Suprapubic skin (tissue), 4 donors: ENCODE measurements at regions not wholly inside any gene's neighbourhood (a gene's known extent, or its start where the extent isn't known, plus 50 kb on each side); places are given as distances from the start of the nearest gene placed in this dataset.
A peak's percentile ranks its signal among the peaks of the same experiment; 100 is the strongest.
"Not testable (repeated sequence)": the region's sequence is repeated elsewhere in the genome, so short reads cannot be mapped to it uniquely, and the experiment has no call there.

Experiments used
- DNase-seq, 2 donors: peaks; one replicate each; pipeline ENCODE4 v3.0.0-alpha.2; 2019; ENCODE audit warnings: low spot score in 2 of 2
- H3K27ac ChIP-seq: fragments of 200-600 bp; sonication (generic); one replicate; pipeline ENCODE4 v1.5.1; 2019
- H3K27me3 ChIP-seq: fragments of 200-600 bp; sonication (generic); one replicate; pipeline ENCODE4 v1.5.1; 2019
- H3K36me3 ChIP-seq: fragments of 200-600 bp; sonication (generic); one replicate; pipeline ENCODE4 v1.5.1; 2019
- H3K4me1 ChIP-seq: fragments of 200-600 bp; sonication (generic); one replicate; pipeline ENCODE4 v1.5.1; 2019
- H3K4me3 ChIP-seq: fragments of 200-600 bp; sonication (generic); one replicate; pipeline ENCODE4 v1.5.1; 2019; ENCODE audit warnings: mild to moderate bottlenecking
- H3K9me3 ChIP-seq: fragments of 200-600 bp; sonication (generic); one replicate; pipeline ENCODE4 v1.5.1; 2019
- EP300 ChIP-seq: sonication (generic); formaldehyde crosslinking; IDR thresholded peaks from one replicate; pipeline ENCODE4 v1.6.1; 2017; ENCODE audit warnings: antibody characterized with exemption
- POLR2A ChIP-seq, 2 donors: fragments of 450-650 bp; IDR thresholded peaks; one replicate each; pipeline ENCODE4 v1.6.1; 2017; ENCODE audit warnings: antibody characterized with exemption in 2 of 2, mild to moderate bottlenecking in 2 of 2, moderate library complexity in 2 of 2
- POLR2AphosphoS5 ChIP-seq, 3 donors: sonication (generic); formaldehyde crosslinking; IDR thresholded peaks; one replicate each; pipeline ENCODE4 v1.6.1; 2017; ENCODE audit warnings: antibody characterized with exemption in 3 of 3
- WGBS: methylation state at CpG from one replicate; pipeline ENCODE4 v1.1.5; 2018; 5-methylcytosine and 5-hydroxymethylcytosine counted together
- TF ChIP-seq, protein P1 (sequence below), 2 donors: fragments of 200-600 bp in 1 of 2; fragments of 450-650 bp in 1 of 2; sonication (generic) in 1 of 2; IDR thresholded peaks; one replicate each; pipeline ENCODE4 v1.5.1; 2016 to 2019; ENCODE audit warnings: antibody characterized with exemption in 2 of 2, mild to moderate bottlenecking in 1 of 2, moderate library complexity in 1 of 2

- peaks cover 12% of the 10 kb centered on the region for H3K9me3 ChIP-seq
- H3K27ac ChIP-seq: no peak overlapping the region
- no peaks in the 10 kb centered on the region for H3K27me3 ChIP-seq
- TF ChIP-seq, protein P1, sequence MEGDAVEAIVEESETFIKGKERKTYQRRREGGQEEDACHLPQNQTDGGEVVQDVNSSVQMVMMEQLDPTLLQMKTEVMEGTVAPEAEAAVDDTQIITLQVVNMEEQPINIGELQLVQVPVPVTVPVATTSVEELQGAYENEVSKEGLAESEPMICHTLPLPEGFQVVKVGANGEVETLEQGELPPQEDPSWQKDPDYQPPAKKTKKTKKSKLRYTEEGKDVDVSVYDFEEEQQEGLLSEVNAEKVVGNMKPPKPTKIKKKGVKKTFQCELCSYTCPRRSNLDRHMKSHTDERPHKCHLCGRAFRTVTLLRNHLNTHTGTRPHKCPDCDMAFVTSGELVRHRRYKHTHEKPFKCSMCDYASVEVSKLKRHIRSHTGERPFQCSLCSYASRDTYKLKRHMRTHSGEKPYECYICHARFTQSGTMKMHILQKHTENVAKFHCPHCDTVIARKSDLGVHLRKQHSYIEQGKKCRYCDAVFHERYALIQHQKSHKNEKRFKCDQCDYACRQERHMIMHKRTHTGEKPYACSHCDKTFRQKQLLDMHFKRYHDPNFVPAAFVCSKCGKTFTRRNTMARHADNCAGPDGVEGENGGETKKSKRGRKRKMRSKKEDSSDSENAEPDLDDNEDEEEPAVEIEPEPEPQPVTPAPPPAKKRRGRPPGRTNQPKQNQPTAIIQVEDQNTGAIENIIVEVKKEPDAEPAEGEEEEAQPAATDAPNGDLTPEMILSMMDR (IDR thresholded peaks at IDR 0.05): no peak
- TF ChIP-seq POLR2AphosphoS5 (IDR thresholded peaks at IDR 0.05) (no peak), EP300 (no peak), POLR2A (IDR thresholded peaks at IDR 0.05) (no peak)
- no peaks in the 10 kb centered on the region for H3K36me3 ChIP-seq
- no peak for DNase-seq
- WGBS: 76% methylated on average over 3 of the region's 3 CpGs
- peaks cover 10% of the 10 kb centered on the region for H3K4me1 ChIP-seq
- no peak overlapping the region for H3K4me3 ChIP-seq
These were observed 96.7 kb upstream of the GALNT18 start for GRCh38 chr11:11718511-11718910.

GRCh38 chr11:11717064-11717725 is 95.4 kb upstream of the GALNT18 start:
- H3K4me3 ChIP-seq: no peak overlapping the region
- peak overlapping the region; percentile 22 for H3K27ac ChIP-seq
- WGBS: 73% methylated on average over 15 of the region's 15 CpGs
- no peaks in the 10 kb centered on the region for H3K27me3 ChIP-seq
- H3K9me3 ChIP-seq: peaks cover 12% of the 10 kb centered on the region
- H3K36me3 ChIP-seq: no peaks in the 10 kb centered on the region
- peak in 1 of 3 donors; percentile 59 for TF ChIP-seq POLR2AphosphoS5 (IDR thresholded peaks at IDR 0.05)
- no peak for TF ChIP-seq POLR2A (IDR thresholded peaks at IDR 0.05)
- DNase-seq: peak in 1 of 2 donors; percentile 60
- peaks cover 10% of the 10 kb centered on the region for H3K4me1 ChIP-seq

DNA sequence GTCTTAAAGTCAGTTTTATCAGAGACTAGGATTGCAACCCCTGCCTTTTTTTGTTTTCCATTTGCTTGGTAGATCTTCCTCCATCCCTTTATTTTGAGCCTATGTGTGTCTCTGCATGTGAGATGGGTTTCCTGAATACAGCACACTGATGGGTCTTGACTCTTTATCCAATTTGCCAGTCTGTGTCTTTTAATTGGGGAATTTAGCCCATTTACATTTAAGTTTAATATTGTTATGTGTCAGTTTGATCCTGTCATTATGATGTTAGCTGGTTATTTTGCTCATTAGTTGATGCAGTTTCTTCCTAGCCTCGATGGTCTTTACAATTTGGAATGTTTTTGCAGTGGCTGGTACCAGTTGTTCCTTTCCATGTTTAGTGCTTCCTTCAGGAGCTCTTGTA is 93.3 kb upstream of the GALNT18 start:
- Histone ChIP-seq H3K9me3 (peaks cover 12% of the 10 kb centered on the region), H3K4me1 (peaks cover 10% of the 10 kb centered on the region)
- H3K4me3 ChIP-seq, H3K36me3 ChIP-seq, H3K27ac ChIP-seq, DNase-seq, H3K27me3 ChIP-seq: not testable (repeated sequence)
- 100% methylated on average over 1 of the region's 1 CpG for WGBS

DNA sequence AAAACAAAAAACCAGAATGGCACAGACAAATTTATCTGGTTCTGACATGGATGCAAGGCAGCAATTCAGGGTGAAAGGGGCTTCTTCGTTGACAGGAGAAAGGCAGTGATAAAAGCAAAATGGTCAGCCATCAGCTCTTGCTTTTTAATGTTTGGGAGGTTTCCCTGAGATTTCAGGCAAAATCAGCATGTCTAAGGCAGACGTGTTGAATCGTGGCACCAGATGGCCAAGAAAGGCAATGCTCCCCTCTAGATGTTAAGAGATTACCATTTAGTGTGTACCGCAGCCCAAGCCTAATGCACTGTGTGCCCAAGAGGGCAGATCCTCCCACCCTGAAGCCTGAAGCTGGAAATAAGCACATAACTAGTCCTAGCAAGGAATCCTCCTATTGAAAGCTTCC is 88.8 kb upstream of the GALNT18 start:
- Histone ChIP-seq H3K36me3 (no peaks in the 10 kb centered on the region), H3K4me1 (no peaks in the 10 kb centered on the region), H3K4me3 (no peak overlapping the region), H3K9me3 (peaks cover under 1% of the 10 kb centered on the region), H3K27ac (no peak overlapping the region), H3K27me3 (no peaks in the 10 kb centered on the region)
- WGBS: 86% methylated on average over 4 of the region's 4 CpGs
- TF ChIP-seq POLR2A (IDR thresholded peaks at IDR 0.05) (no peak), POLR2AphosphoS5 (IDR thresholded peaks at IDR 0.05) (no peak), EP300 (no peak)
- TF ChIP-seq, protein P1 (IDR thresholded peaks at IDR 0.05): no peak
- DNase-seq: no peak

- Histone ChIP-seq H3K4me1 (no peaks in the 10 kb centered on the region), H3K9me3 (no peaks in the 10 kb centered on the region), H3K36me3 (no peaks in the 10 kb centered on the region), H3K27ac (no peak overlapping the region), H3K27me3 (no peaks in the 10 kb centered on the region), H3K4me3 (no peak overlapping the region)
- DNase-seq: no peak
- TF ChIP-seq EP300 (no peak), POLR2AphosphoS5 (IDR thresholded peaks at IDR 0.05) (no peak), POLR2A (IDR thresholded peaks at IDR 0.05) (no peak)
- TF ChIP-seq, protein P1 (IDR thresholded peaks at IDR 0.05): no peak
- 88% methylated on average over 7 of the region's 7 CpGs for WGBS
These were observed 87.8 kb upstream of the GALNT18 start for GRCh38 chr11:11709447-11710239.

- no peak for DNase-seq
- no peaks in the 10 kb centered on the region for H3K9me3 ChIP-seq
- no peaks in the 10 kb centered on the region for H3K4me1 ChIP-seq
- H3K36me3 ChIP-seq: no peaks in the 10 kb centered on the region
- H3K27ac ChIP-seq: no peak overlapping the region
- TF ChIP-seq POLR2AphosphoS5 (IDR thresholded peaks at IDR 0.05): no peak
- TF ChIP-seq, protein P1 (IDR thresholded peaks at IDR 0.05): no peak
- TF ChIP-seq POLR2A (IDR thresholded peaks at IDR 0.05): no peak
- TF ChIP-seq EP300: no peak
- 78% methylated on average over 1 of the region's 1 CpG for WGBS
- no peaks in the 10 kb centered on the region for H3K27me3 ChIP-seq
- H3K4me3 ChIP-seq: no peak overlapping the region
These were observed 86.5 kb upstream of the GALNT18 start for GRCh38 chr11:11708256-11708655.
